ENCODE measurements at regions not wholly inside any gene's neighbourhood (a gene's known extent, or its start where the extent isn't known, plus 50 kb on each side); places are given as distances from the start of the nearest gene placed in this dataset.

DNA sequence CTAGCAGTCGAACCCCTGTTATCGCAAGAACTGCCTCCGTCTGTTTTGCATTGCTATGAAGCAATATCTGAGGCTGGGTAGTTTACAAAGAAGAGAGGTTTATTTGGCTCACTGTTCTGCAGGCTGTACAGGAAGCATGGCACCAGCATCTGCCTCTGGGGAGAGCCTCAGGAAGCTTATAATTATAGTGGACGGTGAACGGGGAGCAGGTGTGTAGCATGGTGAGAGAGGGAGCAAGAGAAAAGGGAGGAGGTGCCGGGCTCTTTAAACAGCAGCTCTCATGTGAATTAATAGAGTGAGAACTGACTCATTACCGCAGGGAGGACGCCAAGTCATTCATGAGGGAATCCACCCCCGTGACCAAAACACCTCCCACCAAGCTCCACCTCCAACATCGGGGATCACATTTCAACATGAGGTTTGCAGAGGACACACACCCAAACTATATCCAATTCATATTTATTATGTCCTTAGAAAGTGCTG is 172.6 kb upstream of the KCNG1 start:
- TF ChIP-seq, protein P1, sequence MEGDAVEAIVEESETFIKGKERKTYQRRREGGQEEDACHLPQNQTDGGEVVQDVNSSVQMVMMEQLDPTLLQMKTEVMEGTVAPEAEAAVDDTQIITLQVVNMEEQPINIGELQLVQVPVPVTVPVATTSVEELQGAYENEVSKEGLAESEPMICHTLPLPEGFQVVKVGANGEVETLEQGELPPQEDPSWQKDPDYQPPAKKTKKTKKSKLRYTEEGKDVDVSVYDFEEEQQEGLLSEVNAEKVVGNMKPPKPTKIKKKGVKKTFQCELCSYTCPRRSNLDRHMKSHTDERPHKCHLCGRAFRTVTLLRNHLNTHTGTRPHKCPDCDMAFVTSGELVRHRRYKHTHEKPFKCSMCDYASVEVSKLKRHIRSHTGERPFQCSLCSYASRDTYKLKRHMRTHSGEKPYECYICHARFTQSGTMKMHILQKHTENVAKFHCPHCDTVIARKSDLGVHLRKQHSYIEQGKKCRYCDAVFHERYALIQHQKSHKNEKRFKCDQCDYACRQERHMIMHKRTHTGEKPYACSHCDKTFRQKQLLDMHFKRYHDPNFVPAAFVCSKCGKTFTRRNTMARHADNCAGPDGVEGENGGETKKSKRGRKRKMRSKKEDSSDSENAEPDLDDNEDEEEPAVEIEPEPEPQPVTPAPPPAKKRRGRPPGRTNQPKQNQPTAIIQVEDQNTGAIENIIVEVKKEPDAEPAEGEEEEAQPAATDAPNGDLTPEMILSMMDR (conservative IDR thresholded peaks at IDR 0.05; ENCODE audit: low read depth, low read length), result no peak
- no peak for TF ChIP-seq CHD1 (IDR thresholded peaks at IDR 0.05; ENCODE audit: low read depth, low read length)
- TF ChIP-seq, protein P2, sequence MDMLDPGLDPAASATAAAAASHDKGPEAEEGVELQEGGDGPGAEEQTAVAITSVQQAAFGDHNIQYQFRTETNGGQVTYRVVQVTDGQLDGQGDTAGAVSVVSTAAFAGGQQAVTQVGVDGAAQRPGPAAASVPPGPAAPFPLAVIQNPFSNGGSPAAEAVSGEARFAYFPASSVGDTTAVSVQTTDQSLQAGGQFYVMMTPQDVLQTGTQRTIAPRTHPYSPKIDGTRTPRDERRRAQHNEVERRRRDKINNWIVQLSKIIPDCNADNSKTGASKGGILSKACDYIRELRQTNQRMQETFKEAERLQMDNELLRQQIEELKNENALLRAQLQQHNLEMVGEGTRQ (IDR thresholded peaks at IDR 0.05; ENCODE audit: low read depth, low read length), result no peak
- TF ChIP-seq BHLHE40 (IDR thresholded peaks at IDR 0.05; ENCODE audit: low read depth, low read length), result peak; percentile 48; the same call in 1 of the 2 replicates
- no peak for TF ChIP-seq POLR2A (IDR thresholded peaks at IDR 0.05; ENCODE audit: low read depth, low read length)
- no peak for TF ChIP-seq SMC3 (IDR thresholded peaks at IDR 0.05; ENCODE audit: low read depth, low read length)

Measured in IMR-90 (cell line).